ENCODE measurements at regions not wholly inside any gene's neighbourhood (a gene's known extent, or its start where the extent isn't known, plus 50 kb on each side); places are given as distances from the start of the nearest gene placed in this dataset.

- Histone ChIP-seq H3K4me1 (ENCODE audit: control insufficient read depth in 2 of 3, insufficient read depth in 2 of 3, low read depth in 1 of 3, low read length in 3 of 3) (no peaks in the 10 kb centered on the region), H3K27ac (ENCODE audit: low read depth in 2 of 2, low read length in 2 of 2) (no peak overlapping the region), H3K9ac (ENCODE audit: low read length in 3 of 3) (no peak overlapping the region), H3K4me3 (ENCODE audit: low read length in 3 of 3) (no peak overlapping the region), H3K36me3 (ENCODE audit: control insufficient read depth in 2 of 3, insufficient read depth in 3 of 3, low read length in 3 of 3) (no peaks in the 10 kb centered on the region), H3K27me3 (ENCODE audit: control insufficient read depth, insufficient read depth, low read length) (no peaks in the 10 kb centered on the region), H3K9me3 (ENCODE audit: control insufficient read depth in 2 of 3, insufficient read depth in 1 of 3, low read length in 3 of 3) (no peaks in the 10 kb centered on the region)
- no peak for TF ChIP-seq CTCF (IDR thresholded peaks at IDR 0.05; ENCODE audit: borderline replicate concordance, extremely low read depth, insufficient read depth)
- no peak for DNase-seq
- FAIRE-seq: no peak
- intact Hi-C loops (cut with DNase I): no loop called here
Measured at GRCh38 chr5:25436452-25436851, 791.7 kb upstream of the CDH10 start.

- no peaks in the 10 kb centered on the region for H3K27me3 ChIP-seq (ENCODE audit: control insufficient read depth, insufficient read depth, low read length)
- no peaks in the 10 kb centered on the region for H3K36me3 ChIP-seq (ENCODE audit: control insufficient read depth in 2 of 3, insufficient read depth in 3 of 3, low read length in 3 of 3)
- intact Hi-C loops (cut with DNase I): no loop called here
- FAIRE-seq (no peak), DNase-seq (no peak)
- H3K27ac ChIP-seq (ENCODE audit: low read depth in 2 of 2, low read length in 2 of 2): no peak overlapping the region
- no peaks in the 10 kb centered on the region for H3K4me1 ChIP-seq (ENCODE audit: control insufficient read depth in 2 of 3, insufficient read depth in 2 of 3, low read depth in 1 of 3, low read length in 3 of 3)
- no peak overlapping the region for H3K4me3 ChIP-seq (ENCODE audit: low read length in 3 of 3)
- H3K9ac ChIP-seq (ENCODE audit: low read length in 3 of 3): no peak overlapping the region
- no peak for TF ChIP-seq CTCF (IDR thresholded peaks at IDR 0.05; ENCODE audit: borderline replicate concordance, extremely low read depth, insufficient read depth)
- H3K9me3 ChIP-seq (ENCODE audit: control insufficient read depth in 2 of 3, insufficient read depth in 1 of 3, low read length in 3 of 3): no peaks in the 10 kb centered on the region
Measured at GRCh38 chr5:25435882-25436281, 791.1 kb upstream of the CDH10 start.

DNA sequence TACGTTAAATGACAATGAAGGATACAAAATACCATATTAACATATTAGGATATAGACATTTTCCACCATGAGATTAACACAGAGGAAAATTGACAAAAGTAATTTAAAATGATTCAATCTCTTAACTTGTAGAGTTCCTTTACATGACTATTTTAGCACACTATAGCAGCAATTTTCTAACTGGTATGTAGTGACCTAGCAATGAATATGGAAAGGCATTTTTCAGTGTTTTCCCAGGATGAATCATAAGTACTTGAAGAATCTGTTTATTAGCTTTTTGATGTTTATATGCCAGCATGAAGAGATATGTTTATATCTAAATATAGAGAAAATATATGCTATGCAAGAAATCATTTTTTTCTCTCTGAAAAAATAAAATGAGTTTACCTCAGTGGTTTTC, 782.5 kb upstream of the CDH10 start:
- H3K9me3 ChIP-seq (ENCODE audit: control insufficient read depth in 2 of 3, insufficient read depth in 1 of 3, low read length in 3 of 3): no peaks in the 10 kb centered on the region
- no peak for FAIRE-seq
- H3K4me1 ChIP-seq (ENCODE audit: control insufficient read depth in 2 of 3, insufficient read depth in 2 of 3, low read depth in 1 of 3, low read length in 3 of 3): no peaks in the 10 kb centered on the region
- intact Hi-C loops (cut with DNase I): no loop called here
- H3K9ac ChIP-seq (ENCODE audit: low read length in 3 of 3): no peak overlapping the region
- H3K4me3 ChIP-seq (ENCODE audit: low read length in 3 of 3): no peak overlapping the region
- TF ChIP-seq CTCF (IDR thresholded peaks at IDR 0.05; ENCODE audit: borderline replicate concordance, extremely low read depth, insufficient read depth): no peak
- no peaks in the 10 kb centered on the region for H3K27me3 ChIP-seq (ENCODE audit: control insufficient read depth, insufficient read depth, low read length)
- no peaks in the 10 kb centered on the region for H3K36me3 ChIP-seq (ENCODE audit: control insufficient read depth in 2 of 3, insufficient read depth in 3 of 3, low read length in 3 of 3)
- DNase-seq: no peak
- no peak overlapping the region for H3K27ac ChIP-seq (ENCODE audit: low read depth in 2 of 2, low read length in 2 of 2)

GRCh38 chr5:25423271-25423670, 778.5 kb upstream of the CDH10 start:
- Histone ChIP-seq H3K4me1 (ENCODE audit: control insufficient read depth in 2 of 3, insufficient read depth in 2 of 3, low read depth in 1 of 3, low read length in 3 of 3) (no peaks in the 10 kb centered on the region), H3K9ac (ENCODE audit: low read length in 3 of 3) (no peak overlapping the region), H3K27me3 (ENCODE audit: control insufficient read depth, insufficient read depth, low read length) (no peaks in the 10 kb centered on the region), H3K27ac (ENCODE audit: low read depth in 2 of 2, low read length in 2 of 2) (no peak overlapping the region), H3K36me3 (ENCODE audit: control insufficient read depth in 2 of 3, insufficient read depth in 3 of 3, low read length in 3 of 3) (no peaks in the 10 kb centered on the region), H3K4me3 (ENCODE audit: low read length in 3 of 3) (no peak overlapping the region), H3K9me3 (ENCODE audit: control insufficient read depth in 2 of 3, insufficient read depth in 1 of 3, low read length in 3 of 3) (no peaks in the 10 kb centered on the region)
- FAIRE-seq: no peak
- intact Hi-C loops (cut with DNase I): no loop called here
- TF ChIP-seq CTCF (IDR thresholded peaks at IDR 0.05; ENCODE audit: borderline replicate concordance, extremely low read depth, insufficient read depth): no peak
- DNase-seq: no peak
